NB4 (cell line): ENCODE measurements at regions not wholly inside any gene's neighbourhood (a gene's known extent, or its start where the extent isn't known, plus 50 kb on each side); places are given as distances from the start of the nearest gene placed in this dataset.

Source experiments
- CTCF ChIP-seq: IDR thresholded peaks from one replicate; pipeline ENCODE4 v1.5.1; 2012; ENCODE audit warnings: low read depth, low read length
- MAX ChIP-seq: IDR thresholded peaks from 2 replicates; pipeline ENCODE4 v1.6.1; 2011; ENCODE audit warnings: low read depth, low read length
- POLR2A ChIP-seq: IDR thresholded peaks from 2 replicates; pipeline ENCODE4 v1.6.1; 2011; ENCODE audit warnings: mild to moderate bottlenecking; ENCODE audit not compliant: insufficient read length; ENCODE audit errors: extremely low read depth

- TF ChIP-seq CTCF (no peak), POLR2A (no peak), MAX (no peak)
These were observed 158.8 kb downstream of the TM2D1 start for GRCh38 chr1:61566177-61566576.
